ENCODE measurements at regions not wholly inside any gene's neighbourhood (a gene's known extent, or its start where the extent isn't known, plus 50 kb on each side); places are given as distances from the start of the nearest gene placed in this dataset.

DNA sequence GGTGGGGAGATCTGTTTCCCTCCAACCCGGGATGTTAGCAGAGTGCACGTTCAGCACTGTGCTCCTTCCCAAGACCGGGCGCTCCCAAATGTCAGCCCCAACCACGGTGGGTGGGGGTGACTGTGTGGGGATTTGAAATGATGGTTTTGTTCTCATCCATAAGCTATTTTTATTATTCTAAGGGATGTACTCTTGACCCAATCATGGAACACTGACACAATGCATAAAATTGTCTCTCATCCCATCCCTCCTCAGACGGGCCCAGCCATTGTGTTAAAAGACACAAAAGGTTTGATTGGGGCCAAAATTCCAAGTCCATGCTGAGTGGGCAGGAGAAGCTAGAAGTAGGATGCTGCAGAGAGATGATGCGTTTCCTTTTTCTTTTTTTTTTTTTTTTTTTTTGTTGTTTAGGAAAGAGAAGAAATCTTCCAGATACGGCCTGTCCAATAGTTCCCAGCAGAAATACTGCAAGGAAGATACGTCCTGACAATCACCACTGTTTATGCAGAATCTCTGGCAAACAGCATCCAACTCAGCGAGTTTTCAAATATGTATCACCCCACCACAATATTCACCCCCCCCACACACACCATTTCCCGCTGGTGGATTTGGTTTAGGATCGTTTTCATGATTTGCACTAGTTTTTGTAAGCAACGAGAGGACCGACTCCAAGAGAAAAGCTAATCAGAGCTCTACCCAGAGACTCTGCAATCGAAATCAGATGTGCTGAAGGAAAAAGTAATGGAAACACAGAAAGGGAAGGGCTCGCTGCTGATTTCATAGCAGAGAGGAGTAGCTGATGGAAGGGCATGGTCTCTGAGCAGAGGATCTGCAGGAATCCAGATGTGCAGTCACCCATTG lies 163.5 kb upstream of the DYNLRB2 start:
- TF ChIP-seq, protein P1, sequence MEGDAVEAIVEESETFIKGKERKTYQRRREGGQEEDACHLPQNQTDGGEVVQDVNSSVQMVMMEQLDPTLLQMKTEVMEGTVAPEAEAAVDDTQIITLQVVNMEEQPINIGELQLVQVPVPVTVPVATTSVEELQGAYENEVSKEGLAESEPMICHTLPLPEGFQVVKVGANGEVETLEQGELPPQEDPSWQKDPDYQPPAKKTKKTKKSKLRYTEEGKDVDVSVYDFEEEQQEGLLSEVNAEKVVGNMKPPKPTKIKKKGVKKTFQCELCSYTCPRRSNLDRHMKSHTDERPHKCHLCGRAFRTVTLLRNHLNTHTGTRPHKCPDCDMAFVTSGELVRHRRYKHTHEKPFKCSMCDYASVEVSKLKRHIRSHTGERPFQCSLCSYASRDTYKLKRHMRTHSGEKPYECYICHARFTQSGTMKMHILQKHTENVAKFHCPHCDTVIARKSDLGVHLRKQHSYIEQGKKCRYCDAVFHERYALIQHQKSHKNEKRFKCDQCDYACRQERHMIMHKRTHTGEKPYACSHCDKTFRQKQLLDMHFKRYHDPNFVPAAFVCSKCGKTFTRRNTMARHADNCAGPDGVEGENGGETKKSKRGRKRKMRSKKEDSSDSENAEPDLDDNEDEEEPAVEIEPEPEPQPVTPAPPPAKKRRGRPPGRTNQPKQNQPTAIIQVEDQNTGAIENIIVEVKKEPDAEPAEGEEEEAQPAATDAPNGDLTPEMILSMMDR (IDR thresholded peaks at IDR 0.05): no peak
- TF ChIP-seq POLR2A (IDR thresholded peaks at IDR 0.05) (no peak), EP300 (IDR thresholded peaks at IDR 0.05) (no peak)
